Stimulated activated CD8-positive, alpha-beta memory T cell treated with anti-CD3 and anti-CD28 coated beads, Interleukin-7, amount 100 ng/mL, for 4 hours (primary cell): ENCODE measurements at regions not wholly inside any gene's neighbourhood (a gene's known extent, or its start where the extent isn't known, plus 50 kb on each side); places are given as distances from the start of the nearest gene placed in this dataset.

Experiments
- DNase-seq, 2 donors: peaks; one replicate each; pipeline ENCODE4 v3.0.0-alpha.2; 2020; ENCODE audit warnings: low read depth in 2 of 2

DNA sequence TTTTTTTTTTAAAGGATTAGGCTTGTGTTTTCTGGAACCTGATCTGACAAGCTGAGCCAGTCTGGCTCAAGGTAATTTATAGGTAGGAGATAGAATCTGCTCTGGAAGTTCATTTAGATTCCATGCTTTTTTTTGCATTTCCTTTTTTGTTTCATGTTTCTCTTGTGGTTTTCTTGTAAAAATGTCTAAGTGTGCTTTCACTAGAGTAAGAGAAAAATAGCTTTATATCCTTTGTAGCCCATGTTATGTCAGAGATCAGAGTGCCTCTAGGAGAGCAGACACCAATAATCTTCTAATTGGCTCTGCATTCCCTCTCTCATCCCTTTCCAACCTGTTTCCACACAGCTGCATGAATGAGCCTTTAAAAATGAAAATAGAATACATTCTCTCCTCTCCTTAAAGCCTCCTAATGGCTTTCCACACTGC, 389.8 kb upstream of the KCNMB2 start:
- no peak for DNase-seq

DNA sequence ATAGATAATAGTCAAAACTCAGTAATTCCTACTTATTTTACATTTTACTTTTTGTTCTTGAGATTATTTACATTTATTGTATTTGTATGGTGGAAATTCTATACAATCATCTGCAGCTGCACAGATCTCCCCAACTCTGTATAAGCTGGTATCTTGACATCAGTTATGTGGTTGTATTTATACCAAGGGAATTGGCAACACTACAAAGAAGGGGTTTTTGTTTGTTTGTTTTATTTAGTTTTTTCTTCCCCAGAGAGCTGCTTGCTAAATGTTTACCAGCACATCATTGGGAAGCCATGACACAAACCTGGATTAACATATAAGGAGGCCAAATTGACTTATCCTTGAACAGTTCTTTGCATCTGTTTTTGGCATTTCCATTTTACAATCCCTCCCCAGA, 389.2 kb upstream of the KCNMB2 start:
- DNase-seq: no peak

DNA sequence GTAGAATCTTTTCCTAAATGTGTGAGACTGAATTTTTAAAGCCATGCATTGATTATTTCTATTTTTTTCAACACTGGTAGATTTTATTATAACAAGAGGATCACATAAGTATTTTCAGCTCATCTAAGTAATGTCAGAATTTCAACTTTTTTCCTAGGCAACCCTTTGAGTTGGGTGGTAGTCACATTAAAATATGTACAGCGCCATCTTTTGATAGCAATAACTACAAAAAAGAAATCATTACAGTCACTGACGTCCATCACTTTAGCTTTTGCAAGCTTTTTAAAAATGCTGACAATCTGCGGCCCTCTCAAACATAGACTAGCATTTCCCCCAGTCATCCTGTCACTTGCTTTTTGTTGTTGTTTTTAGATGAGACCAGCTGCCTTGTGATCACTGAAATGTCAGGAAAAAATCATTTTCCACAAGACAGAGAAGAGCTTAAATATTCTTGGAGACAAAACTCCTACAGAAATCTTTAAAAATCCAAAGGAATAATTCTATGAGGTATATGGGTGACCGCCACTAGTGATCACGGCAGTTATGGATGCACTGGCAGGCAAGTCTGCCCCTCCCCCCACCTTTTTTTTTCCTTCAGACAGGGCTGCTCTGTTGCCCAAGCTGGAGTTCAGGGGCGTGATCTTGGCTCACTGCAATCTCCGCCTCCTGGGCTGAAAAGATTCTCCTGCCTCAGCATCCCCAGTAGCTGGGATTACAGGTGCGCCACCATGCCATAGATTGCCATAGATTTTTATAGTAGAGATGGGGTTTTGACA, 384.0 kb upstream of the KCNMB2 start:
- no peak for DNase-seq

DNA sequence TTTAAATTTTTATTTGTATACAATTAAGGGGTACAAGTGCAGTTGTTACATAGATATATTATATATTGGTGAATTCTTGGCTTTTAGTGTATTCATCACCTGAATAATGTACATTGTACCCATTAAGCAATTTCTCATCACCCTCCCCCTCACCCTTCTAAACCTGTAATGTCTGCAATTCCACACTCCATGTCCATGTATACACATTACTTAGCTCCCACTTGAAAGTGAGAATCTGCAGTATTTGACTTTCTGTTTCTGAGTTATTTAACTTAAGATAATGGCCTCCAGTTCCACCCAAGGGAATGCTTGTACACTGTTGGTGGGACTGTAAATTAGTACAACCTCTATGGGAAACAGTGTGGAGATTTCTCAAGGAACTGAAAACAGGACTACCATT, 383.2 kb upstream of the KCNMB2 start:
- DNase-seq: no peak

DNA sequence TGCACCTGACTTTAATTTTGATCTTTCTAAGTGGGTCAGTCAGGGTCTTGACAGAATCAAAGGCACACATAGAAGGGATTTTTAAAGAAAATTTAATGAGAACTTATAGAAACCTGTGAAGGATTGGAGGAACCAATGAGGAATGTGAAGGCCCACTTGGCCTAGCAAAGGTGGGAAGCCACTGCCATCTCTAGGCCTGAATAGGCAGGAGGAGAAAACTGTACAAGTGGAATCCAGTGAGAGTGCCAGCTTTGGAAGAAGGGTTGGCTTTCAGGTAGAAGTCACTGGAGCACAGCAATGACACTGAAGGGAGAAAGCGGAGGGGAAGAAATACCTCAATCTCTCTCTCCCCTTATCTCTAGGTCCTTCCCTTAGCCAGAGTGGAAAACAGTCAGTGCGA, 380.7 kb upstream of the KCNMB2 start:
- DNase-seq: no peak

DNA sequence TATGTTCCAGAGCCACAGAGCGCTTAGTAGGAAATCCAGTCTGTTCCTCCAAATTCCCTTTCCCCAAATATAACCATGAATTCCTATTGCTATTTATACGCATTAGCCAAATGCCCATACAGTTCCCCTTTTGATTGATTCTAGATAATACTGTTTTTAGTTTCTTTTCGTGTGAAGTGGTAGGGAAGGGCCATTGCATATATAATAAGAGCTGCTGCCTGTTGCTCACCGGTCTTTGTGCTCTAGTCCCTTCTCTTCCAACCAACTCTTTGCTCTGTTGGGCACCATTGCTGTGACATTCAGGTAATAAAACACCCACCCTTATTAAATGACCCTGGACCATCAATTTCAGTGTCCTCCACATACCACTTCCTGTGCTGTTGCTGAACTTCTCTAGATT, 379.9 kb upstream of the KCNMB2 start:
- DNase-seq: no peak

DNA sequence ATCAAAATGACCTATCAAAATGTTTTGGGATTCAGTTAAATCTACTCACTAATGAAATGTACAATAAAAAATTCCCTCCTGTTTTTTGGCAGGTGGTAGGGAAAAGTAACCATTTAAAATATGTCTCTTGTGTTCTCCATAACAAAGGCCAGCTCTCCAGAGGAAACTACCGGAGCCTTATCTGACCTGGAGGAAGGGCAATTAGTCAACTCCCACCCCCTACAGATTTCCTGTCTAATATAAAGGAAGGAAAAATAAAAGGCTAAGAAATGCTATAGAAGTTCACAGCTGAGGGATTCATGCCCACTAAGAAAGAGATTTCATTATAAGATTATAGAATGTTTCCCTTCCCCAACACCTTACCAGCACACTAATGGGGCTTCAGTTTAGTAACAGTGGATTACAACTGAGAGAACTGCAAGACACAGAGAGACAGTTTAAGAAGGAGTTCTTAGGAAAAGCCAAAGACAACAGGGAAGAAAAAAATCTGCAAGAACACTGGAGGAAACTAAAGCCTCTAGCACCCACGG, 376.5 kb upstream of the KCNMB2 start:
- DNase-seq: no peak

DNA sequence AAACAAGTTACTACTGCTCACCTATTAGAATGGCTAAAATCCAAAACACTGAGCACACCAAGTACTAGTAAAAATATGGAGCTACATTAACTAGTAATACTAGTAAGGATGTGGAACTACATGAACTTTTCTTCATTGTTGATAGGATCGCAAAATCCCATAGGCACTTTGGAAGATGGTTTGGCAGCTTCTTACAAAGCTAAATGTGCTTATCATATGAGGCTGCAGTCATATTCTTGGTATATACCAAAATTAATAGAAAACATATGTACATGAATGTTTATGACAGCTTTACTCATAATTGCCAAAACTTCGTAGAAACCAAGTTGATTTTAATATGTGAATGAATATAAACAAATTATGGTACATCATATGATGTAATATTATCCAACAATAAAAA, 366.8 kb upstream of the KCNMB2 start:
- no peak for DNase-seq

DNA sequence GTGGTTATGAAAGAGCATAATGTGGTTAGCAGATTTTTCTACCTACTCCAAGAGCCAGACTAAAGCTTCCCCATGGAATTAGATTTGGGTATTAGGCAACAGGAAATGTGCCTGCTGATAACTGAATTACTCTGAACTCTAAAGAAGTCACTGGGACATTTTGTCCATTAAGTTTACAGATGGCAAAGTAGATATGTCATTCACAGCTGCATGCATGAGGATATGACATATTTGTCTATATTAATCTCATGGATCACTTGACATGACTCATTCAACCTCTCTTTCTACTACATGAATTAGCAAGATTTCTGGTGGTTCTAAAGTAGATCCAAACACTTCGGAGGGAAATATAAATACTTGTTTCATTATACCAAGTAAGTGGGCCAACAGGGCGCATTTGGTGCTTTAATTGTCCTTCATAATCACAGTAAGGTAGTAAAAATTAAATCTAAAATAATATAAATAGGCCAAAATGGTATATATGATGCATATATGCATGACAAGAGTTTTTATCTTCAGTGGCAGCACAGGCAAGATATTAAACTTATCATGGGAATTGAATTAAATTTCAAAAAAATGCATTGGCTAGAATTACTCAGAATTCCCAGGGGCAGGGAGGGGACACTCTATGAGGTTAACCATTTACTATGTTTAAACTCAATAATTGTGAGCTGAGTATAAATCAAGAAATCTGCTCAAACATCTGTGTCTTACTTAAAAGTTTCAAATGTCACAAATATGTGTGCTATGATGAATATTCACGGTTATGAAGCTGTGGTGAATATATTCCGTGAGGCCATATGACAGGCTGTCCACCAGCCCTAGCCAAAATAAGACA, 365.3 kb upstream of the KCNMB2 start:
- no peak for DNase-seq

DNA sequence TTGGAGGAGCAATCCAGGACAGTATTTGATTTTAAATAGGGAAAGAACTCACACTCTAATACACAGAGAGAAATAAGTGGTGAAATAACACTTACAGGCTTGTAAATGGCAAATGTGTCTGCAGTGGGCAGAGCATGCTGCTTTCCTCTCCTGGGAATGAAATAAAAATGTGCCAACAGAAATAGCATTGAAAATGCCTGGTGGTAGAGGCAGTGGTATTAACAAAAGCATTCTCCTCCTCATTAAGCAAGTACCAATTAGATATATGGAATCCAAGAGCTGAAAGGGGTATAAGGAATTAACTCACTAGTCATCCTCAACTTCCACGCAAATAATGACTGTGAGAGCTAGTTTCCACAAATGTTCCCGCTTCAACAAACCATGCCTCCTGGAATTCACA, 364.1 kb upstream of the KCNMB2 start:
- no peak for DNase-seq

DNA sequence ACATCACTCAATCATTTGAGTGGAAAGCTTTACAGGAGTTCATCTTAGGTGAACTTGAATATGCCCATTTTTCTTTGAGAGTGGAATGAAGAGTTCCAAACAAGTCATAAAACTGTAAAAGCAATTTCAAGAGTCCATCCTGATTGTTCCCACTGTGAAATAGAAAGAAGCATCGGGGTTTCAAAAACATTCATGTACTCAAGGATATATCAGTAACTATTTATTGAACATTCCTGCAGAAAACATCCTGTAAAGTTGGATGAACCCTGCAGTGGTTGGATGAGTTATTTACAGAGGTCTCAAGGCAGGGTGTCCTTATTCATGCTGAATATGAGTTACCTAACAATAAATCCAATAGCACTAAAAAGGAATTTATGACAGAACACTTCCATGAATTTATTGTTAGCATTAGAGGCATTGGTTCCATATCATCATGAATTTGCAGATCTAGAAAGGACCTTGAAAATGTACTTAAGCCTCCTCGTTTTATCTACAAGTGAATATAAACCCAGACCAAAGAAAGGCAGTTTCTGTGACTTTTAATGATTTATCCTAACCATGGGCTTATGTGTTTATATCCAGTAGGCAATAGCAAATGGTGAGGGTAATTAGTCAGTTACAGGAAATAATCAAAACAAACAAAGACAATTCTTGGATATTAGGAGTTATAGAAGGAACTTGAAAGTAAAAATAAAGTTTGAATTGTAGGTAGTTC, 361.9 kb upstream of the KCNMB2 start:
- no peak for DNase-seq

DNA sequence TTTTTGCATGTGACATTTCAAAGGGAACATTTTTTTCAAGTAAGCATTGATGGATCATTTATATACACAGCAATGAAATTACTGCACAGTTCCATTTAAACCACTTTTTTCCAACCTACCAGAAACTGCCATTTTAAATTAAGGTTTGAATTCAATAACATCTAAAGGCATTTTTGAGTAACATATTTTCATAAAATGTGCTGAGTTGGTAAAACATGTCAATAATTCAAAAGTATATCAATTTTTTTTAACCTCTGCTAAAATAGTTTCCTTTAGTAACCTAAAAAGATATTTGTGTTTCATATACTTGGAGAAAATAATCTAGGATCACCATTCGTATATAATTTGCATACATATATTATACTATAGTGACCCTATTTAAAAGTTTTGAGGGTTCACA, 355.1 kb upstream of the KCNMB2 start:
- DNase-seq: no peak

DNA sequence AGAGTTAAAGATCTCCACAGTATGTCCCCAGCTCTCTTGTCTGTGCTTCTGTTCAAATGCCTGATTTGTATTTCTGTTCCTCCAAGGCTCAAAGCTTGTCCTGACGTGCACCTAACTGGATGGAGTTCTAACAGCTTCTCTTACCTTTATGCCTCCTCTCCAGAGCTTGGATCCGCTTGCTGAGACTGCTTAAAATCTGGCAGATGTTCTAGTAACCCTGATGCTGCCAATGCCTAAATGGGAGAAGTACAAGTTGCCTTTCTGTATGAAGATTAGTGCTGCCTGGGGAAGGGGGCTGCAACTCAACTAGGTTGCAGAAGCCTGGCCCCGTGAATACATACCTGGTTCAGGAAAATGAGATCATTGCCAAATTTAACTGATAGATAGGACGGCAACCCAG, 354.5 kb upstream of the KCNMB2 start:
- DNase-seq: no peak

DNA sequence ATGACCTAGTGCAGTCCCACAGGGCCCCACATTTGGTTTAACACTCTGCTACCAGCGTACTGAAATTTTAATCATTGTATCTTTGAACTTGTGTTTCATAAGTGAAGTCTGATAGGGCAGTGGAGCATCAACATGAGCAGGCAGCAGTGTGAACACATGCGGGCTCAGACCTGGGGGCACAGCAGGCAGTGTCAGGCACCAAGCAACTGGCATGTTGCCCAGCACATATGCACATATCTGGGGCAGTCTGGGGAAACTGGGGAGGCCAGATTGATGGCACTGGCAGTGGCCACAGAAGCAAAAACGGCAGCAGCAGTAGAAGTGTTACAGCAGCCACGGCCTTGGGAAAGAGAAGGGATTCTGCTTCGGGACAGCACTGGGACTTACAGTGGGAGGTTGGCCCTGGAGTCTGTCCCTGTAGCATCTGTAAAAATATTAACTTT, 353.9 kb upstream of the KCNMB2 start:
- DNase-seq: no peak

DNA sequence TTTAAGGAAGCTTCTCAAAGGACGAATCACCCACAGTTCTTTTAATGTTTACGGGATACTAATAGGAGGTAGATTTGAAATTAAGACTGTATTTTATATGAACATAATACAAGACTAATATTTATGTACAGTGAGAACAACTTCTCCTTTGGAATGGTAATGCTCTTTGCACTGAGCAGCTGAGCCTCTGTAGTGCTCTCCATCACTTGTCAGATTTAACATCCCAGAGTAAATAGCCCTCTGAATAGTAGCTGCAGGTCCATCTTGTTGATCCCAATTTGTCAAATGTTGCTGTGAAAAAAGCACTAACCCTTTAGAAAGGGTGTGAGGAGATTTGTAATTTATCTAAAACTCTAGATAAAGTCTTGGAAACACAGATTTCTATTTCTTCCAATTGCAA, 351.4 kb upstream of the KCNMB2 start:
- DNase-seq: no peak

DNA sequence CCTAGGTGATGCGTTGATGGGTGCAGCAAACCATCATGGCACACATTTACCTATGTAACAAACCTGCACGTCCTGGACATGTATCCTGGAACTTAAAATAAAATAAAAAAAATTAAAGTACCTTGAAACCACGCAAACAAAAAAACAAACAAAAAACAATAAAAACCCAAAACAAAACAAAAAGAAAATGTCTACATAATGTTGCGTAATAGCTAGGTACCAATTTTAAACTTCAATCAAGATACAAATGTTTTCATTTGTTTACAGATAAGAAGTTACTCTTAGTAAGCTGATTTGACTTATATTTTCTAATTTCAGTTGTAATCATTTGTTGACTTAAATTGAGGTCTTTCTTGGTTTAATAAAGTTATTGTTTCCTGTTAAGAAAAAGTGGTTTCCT, 349.6 kb upstream of the KCNMB2 start:
- no peak for DNase-seq

DNA sequence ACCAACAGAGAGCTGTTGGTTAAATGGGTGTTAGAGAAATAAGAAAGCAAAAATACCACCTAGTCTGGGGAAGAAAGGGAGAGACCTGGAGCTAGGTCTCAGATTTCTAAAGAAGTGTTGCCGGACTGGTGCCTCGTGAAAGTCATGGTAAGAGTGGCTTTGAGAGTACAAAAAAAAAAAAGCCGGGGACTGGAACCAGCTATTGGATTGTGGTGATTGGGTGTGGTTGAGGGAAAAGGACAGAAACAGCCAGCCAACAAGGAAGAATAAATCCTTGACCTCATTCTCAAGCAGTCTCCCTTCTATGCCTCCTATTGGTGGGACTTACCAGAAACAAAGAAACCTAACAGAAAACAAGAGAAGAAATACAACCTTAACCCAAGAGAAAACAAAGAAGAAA, 346.4 kb upstream of the KCNMB2 start:
- no peak for DNase-seq

DNA sequence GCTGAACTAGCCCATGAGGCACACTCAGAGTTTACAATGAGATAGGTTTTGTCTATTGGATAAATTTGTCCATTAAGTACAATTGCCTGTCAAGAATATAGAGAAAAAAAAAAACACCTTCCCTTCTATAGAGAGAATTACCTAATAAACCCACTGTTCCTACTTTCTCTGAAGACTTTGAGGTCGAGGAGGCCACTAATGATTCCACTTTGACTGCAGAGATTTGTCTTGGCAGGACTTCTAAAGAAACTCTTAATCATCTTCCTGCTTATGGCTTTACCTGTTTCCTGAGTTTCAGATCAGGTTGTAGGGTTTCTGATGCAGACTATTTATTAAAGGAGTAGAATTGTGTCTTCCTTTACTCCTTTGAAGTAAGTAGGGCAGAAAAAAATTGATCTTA, 342.4 kb upstream of the KCNMB2 start:
- DNase-seq: no peak

DNA sequence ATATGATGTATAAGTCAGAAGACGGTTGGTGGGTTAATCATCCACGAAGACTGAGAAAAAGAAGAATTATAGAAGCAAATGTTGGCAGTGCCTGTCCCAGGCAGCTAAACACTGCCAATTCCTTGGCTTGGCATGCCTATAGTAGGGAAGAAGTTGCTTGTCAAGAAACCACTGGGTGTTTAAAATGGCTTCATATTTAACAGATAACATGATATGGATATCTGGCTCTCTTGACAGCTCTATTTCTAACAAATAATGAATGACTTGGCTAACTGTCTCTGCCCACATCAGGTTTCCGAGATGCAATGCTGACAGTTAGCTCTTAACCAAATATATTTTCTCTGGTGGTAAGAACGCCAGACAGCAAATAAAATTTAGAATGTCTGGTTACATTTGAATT, 341.7 kb upstream of the KCNMB2 start:
- no peak for DNase-seq

DNA sequence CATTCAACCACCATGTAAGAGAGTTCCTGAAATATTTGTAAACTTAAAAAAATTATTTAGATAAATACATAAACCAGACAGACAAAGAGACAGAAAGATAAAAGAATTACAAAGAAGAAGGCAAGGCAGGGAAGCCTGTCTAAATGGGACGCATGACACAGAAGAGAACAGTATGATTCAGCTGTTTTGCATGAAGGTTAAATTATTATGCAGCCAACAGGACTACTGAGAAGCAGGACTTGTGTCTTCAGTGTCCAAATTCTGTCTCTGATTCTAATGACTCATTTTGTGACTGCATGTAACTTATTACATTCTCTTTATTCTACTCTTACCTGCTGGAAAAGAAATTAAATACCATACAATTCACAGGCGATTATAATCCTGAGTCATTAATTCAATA, 340.4 kb upstream of the KCNMB2 start:
- no peak for DNase-seq

DNA sequence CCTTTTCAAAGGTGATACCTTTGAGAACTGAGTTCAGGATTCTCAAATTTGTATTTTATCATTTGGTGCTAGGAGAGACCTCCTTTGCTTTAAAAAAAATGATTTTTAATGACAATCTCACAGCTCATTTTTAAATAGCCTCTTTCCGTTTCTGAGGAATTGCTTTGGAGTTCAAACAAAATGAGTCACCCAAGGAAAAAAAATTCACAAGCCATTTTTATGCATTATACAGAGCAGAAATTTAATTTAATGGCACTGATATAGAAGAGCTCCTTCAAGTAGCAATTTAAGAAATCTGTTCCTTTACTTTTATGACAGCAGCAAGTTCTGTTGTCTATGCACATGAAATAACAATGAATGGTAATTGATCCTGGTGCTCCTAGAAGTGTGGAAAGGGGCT, 337.9 kb upstream of the KCNMB2 start:
- no peak for DNase-seq

DNA sequence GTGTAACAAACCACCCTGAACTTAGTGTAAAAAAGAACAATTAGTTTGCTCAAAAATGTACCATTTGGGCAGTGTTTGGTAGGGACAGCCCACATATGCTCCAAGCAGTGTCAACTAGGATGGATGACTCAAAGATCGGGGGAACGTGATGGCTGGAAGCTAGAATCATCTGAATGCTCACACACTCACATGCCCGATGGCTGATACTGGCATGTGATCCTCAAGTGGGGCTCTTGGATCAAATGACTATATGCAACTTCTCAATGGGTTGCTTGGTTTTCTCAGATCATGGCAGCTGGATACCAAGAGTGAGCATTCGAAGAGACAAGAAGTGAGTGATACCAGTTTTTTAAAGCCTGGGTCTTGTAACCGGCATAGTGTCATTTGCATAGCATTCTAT, 335.9 kb upstream of the KCNMB2 start:
- DNase-seq: no peak
